Jurkat, Clone E6-1 (cell line): ENCODE measurements at regions not wholly inside any gene's neighbourhood (a gene's known extent, or its start where the extent isn't known, plus 50 kb on each side); places are given as distances from the start of the nearest gene placed in this dataset.

Source experiments
- DNase-seq: peaks from one replicate; pipeline ENCODE4 v3.0.0-alpha.2; 2011; ENCODE audit warnings: low read depth, low spot score
- H3K4me3 ChIP-seq: 2 replicates; pipeline ENCODE4 v1.5.1; 2011; ENCODE audit warnings: mild to moderate bottlenecking, low read length, control low read depth, moderate library complexity

- no peak for DNase-seq
- H3K4me3 ChIP-seq, result no peak overlapping the region
These were observed 831.6 kb upstream of the NDST4 start for GRCh38 chr4:115945026-115945425.

GRCh38 chr4:115944146-115944905, 830.9 kb upstream of the NDST4 start:
- DNase-seq, result no peak
- H3K4me3 ChIP-seq, result no peak overlapping the region

- no peak for DNase-seq
- H3K4me3 ChIP-seq, result no peak overlapping the region
These were observed 825.5 kb upstream of the NDST4 start for GRCh38 chr4:115938764-115939443.

GRCh38 chr4:115929373-115929772, 816.0 kb upstream of the NDST4 start:
- no peak overlapping the region for H3K4me3 ChIP-seq

GRCh38 chr4:115927382-115927781, 814.0 kb upstream of the NDST4 start:
- no peak for DNase-seq
- H3K4me3 ChIP-seq, result no peak overlapping the region

More at GRCh38 chr4:115929373-115929772, 816.0 kb upstream of the NDST4 start:
- no peak for DNase-seq

DNA sequence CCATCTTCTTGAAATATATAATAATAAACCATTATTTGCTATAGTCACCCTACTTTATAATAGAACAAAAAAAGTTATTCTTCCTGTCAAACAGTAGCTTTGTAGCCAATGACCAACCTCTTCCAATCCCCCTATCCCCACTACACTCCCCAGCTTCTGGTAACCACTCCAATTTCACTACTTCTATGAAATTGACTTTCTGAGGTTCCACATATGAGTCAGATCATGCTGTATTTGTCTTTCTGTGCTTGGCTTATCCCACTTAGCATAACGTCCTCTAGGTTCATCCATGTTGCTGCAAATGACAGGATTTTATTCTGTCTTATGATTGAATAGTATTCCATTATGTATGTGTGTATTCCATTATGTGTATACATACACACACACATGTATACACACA, 809.7 kb upstream of the NDST4 start:
- no peak for DNase-seq
- H3K4me3 ChIP-seq, result no peak overlapping the region

DNA sequence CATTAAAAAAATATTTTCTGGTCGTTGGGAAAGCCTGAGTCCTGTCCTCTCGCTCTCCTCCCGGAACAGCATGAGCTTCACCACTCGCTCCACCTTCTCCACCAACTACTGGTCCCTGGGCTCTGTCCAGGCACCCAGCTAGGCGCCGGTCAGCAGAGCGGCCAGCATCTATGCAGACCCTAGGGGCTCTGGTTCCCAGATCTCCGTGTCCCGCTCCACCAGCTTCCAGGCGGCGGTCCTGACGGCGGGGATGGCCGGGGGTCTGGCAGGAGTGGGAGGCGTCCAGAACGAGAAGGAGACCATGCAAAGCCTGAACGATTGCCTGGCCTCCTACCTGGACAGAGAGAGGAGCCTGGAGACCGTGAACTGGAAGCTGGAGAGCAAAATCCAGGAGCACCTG, 807.2 kb upstream of the NDST4 start:
- no peak overlapping the region for H3K4me3 ChIP-seq
- DNase-seq, result no peak

GRCh38 chr4:115918149-115918548, 804.7 kb upstream of the NDST4 start:
- DNase-seq, result no peak

GRCh38 chr4:115906428-115906827, 793.0 kb upstream of the NDST4 start:
- no peak overlapping the region for H3K4me3 ChIP-seq
- DNase-seq, result no peak

More at GRCh38 chr4:115918149-115918548, 804.7 kb upstream of the NDST4 start:
- no peak overlapping the region for H3K4me3 ChIP-seq

DNA sequence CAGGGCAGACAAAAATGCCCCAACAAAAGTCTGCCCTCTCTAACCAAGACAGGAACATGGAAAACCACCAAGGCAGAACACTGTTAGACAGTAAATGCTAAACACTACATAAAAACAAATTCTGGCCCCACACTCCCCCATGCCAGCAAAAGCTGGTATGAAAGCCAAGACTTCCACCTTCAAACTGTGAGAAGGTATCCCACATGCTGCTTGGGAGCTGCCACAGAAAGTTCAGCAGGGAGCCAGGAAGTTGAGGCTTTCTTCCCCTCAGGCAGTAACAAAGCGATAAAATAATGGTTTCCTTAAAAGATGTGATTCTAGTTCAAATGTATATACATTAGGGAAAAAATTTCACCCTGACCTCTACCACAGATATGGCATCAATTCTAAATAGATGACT, 770.4 kb upstream of the NDST4 start:
- no peak overlapping the region for H3K4me3 ChIP-seq
- no peak for DNase-seq

DNA sequence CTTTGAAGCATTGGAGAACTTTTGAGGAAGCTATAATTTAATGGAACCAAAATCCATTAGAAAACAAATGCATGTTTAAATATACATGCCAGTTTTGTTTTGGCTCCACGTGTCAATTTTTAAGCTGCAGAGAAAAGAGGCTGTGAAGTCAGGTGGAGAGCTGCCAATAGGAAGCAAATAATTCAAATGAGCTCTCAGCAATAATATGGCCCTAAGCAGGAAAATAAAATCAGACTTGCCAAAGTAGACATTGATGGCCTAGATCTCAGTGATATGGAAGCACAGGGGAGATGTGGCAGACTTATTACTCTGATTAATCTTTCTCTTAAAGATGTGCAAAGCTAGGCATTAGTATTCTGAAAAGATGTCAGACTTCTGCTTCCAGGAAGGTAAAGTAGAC, 769.8 kb upstream of the NDST4 start:
- no peak overlapping the region for H3K4me3 ChIP-seq
- DNase-seq, result no peak

DNA sequence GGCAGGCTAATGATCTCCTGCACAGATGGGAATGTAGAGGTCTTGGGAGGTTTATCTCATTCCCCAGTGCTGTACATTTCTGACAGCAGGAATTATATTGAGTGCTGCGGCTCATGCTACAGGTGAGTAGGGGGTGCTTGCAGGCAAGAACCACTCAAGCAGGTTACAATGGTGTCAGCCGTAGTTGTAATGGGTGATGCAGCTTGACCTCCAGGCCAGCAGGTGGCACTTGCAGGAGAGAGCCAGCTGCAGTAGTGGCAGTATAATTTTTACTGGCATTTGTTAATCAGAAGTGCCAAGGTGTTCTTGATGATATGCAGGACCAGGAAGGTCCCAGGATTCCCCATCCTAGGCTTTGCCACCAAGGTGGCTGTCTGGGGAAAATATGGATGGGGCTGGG, 759.6 kb upstream of the NDST4 start:
- no peak overlapping the region for H3K4me3 ChIP-seq
- DNase-seq, result no peak

GRCh38 chr4:115871596-115871995, 758.2 kb upstream of the NDST4 start:
- DNase-seq, result no peak
- H3K4me3 ChIP-seq, result no peak overlapping the region

DNA sequence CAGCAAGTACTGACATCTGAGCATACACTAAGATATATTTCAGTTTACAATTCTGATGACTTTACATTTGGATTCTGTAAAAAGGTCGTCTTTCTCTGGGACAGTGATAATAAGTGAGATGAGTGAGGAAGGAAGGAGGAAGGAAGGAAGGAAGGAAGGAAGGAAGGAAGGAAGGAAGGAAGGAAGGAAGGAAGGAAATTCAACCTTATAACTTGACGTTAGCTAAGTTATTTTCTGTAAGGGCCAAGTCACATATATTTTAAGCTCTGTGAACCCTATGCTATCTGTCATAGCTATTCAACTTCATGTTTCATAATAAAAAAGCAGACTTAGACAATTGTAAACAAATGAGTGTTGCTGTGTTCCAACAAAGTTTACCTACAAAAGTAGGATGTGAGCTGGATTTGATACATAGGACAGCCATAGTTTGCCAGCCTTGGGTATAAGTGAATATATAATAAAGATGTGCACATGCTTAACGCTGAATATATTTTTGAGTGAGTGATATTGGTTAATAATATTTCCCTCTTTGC, 753.0 kb upstream of the NDST4 start:
- DNase-seq, result no peak
- no peak overlapping the region for H3K4me3 ChIP-seq

GRCh38 chr4:115865736-115866135, 752.3 kb upstream of the NDST4 start:
- DNase-seq, result no peak

GRCh38 chr4:115852767-115853091, 739.3 kb upstream of the NDST4 start:
- no peak overlapping the region for H3K4me3 ChIP-seq
- DNase-seq, result no peak

More at GRCh38 chr4:115865736-115866135, 752.3 kb upstream of the NDST4 start:
- no peak overlapping the region for H3K4me3 ChIP-seq

- DNase-seq, result peak; percentile 64
- no peak overlapping the region for H3K4me3 ChIP-seq
These were observed 738.7 kb upstream of the NDST4 start for GRCh38 chr4:115851918-115852766.

GRCh38 chr4:115850799-115851509, 737.5 kb upstream of the NDST4 start:
- no peak for DNase-seq
- no peak overlapping the region for H3K4me3 ChIP-seq

DNA sequence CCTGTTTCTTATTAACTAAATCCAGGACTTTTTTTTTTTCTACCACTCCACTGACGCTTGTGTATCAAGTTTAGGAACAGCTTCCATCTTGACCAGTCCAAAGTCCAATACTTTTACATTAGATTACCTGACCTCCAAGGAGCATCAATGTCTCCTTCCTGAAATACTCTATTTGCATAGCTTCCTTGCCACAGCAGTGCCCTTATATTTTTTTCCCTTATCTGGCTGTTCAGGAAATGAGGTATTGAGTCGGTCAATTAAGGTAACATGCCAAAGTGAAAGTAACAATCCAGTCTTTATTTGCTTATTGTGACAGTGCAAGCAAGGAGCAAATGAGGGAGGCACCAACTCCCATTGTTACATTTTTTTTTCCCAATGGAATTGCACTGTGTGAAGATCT, 730.8 kb upstream of the NDST4 start:
- no peak for DNase-seq
- no peak overlapping the region for H3K4me3 ChIP-seq
